ENCODE measurements at regions not wholly inside any gene's neighbourhood (a gene's known extent, or its start where the extent isn't known, plus 50 kb on each side); places are given as distances from the start of the nearest gene placed in this dataset.

GRCh38 chr4:160652790-160653189 is 1511.0 kb downstream of the FSTL5 start:
- Histone ChIP-seq H3K36me3 (no peaks in the 10 kb centered on the region), H3K27me3 (no peaks in the 10 kb centered on the region), H3K4me3 (no peak overlapping the region), H3K9me3 (no peaks in the 10 kb centered on the region), H3K27ac (no peak overlapping the region), H3K4me1 (no peaks in the 10 kb centered on the region)
- no peak for DNase-seq
- TF ChIP-seq EP300 (IDR thresholded peaks at IDR 0.05) = no peak
- no peak for TF ChIP-seq POLR2AphosphoS5 (IDR thresholded peaks at IDR 0.05)
- TF ChIP-seq POLR2A (IDR thresholded peaks at IDR 0.05) = no peak
- TF ChIP-seq, protein P1, sequence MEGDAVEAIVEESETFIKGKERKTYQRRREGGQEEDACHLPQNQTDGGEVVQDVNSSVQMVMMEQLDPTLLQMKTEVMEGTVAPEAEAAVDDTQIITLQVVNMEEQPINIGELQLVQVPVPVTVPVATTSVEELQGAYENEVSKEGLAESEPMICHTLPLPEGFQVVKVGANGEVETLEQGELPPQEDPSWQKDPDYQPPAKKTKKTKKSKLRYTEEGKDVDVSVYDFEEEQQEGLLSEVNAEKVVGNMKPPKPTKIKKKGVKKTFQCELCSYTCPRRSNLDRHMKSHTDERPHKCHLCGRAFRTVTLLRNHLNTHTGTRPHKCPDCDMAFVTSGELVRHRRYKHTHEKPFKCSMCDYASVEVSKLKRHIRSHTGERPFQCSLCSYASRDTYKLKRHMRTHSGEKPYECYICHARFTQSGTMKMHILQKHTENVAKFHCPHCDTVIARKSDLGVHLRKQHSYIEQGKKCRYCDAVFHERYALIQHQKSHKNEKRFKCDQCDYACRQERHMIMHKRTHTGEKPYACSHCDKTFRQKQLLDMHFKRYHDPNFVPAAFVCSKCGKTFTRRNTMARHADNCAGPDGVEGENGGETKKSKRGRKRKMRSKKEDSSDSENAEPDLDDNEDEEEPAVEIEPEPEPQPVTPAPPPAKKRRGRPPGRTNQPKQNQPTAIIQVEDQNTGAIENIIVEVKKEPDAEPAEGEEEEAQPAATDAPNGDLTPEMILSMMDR (IDR thresholded peaks at IDR 0.05) = no peak
- intact Hi-C loops (cut with DNase I) = no loop called here
- WGBS, 2 donors = 89 to 90% methylated on average over 3 of the region's 3 CpGs

GRCh38 chr4:160675550-160675949 is 1488.2 kb downstream of the FSTL5 start:
- Histone ChIP-seq H3K27ac (no peak overlapping the region), H3K9me3 (peaks cover 0 to 3% (median 0%) of the 10 kb centered on the region in 4 donors), H3K27me3 (no peaks in the 10 kb centered on the region), H3K4me1 (no peaks in the 10 kb centered on the region), H3K36me3 (no peaks in the 10 kb centered on the region), H3K4me3 (no peak overlapping the region)
- intact Hi-C loops (cut with DNase I) = no loop called here
- no peak for DNase-seq
- TF ChIP-seq EP300 (IDR thresholded peaks at IDR 0.05) (no peak), POLR2A (IDR thresholded peaks at IDR 0.05) (no peak), POLR2AphosphoS5 (IDR thresholded peaks at IDR 0.05) (no peak)
- TF ChIP-seq, protein P1 (IDR thresholded peaks at IDR 0.05) = no peak
- WGBS, 2 donors = 94 to 96% methylated on average over 2 of the region's 2 CpGs

DNA sequence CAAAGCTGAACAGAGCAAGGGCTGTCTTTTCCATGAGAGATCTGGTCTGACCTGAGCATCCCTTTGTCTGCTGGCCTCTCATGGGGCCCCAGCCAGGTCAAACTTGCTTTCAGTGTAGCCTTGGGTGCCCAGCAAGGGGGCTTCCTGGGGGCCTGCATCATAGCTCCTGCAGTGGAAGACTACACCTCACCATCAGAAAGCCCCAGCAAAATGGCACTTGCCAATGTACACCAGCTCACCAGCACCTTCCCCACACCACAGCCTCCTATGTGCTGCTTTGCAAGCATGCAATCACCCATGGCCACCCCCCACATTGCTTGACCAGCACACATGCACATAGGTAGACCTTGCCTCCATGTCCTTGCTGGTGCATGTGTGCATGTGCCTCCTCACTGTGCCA is 1478.1 kb downstream of the FSTL5 start:
- H3K9me3 ChIP-seq = no peaks in the 10 kb centered on the region
- TF ChIP-seq, protein P1 (IDR thresholded peaks at IDR 0.05) = no peak
- TF ChIP-seq POLR2A (IDR thresholded peaks at IDR 0.05) (no peak), POLR2AphosphoS5 (IDR thresholded peaks at IDR 0.05) (no peak), EP300 (IDR thresholded peaks at IDR 0.05) (no peak)
- H3K36me3 ChIP-seq = no peaks in the 10 kb centered on the region
- intact Hi-C loops (cut with DNase I) = no loop called here
- DNase-seq = no peak
- no peaks in the 10 kb centered on the region for H3K27me3 ChIP-seq
- no peaks in the 10 kb centered on the region for H3K4me1 ChIP-seq
- no peak overlapping the region for H3K27ac ChIP-seq
- H3K4me3 ChIP-seq = no peak overlapping the region

GRCh38 chr4:160701671-160702070 is 1462.1 kb downstream of the FSTL5 start:
- H3K4me1 ChIP-seq = no peaks in the 10 kb centered on the region

GRCh38 chr4:160709026-160709425 is 1454.8 kb downstream of the FSTL5 start:
- intact Hi-C loops (cut with DNase I) = no loop called here
- Histone ChIP-seq H3K36me3 (no peaks in the 10 kb centered on the region), H3K4me1 (no peaks in the 10 kb centered on the region), H3K4me3 (no peak overlapping the region), H3K27me3 (no peaks in the 10 kb centered on the region), H3K27ac (no peak overlapping the region), H3K9me3 (no peaks in the 10 kb centered on the region)
- no peak for DNase-seq
- 80% methylated on average over 2 of the region's 2 CpGs for WGBS, 2 donors
- TF ChIP-seq POLR2A (IDR thresholded peaks at IDR 0.05) = no peak
- TF ChIP-seq, protein P1 (IDR thresholded peaks at IDR 0.05) = no peak
- no peak for TF ChIP-seq POLR2AphosphoS5 (IDR thresholded peaks at IDR 0.05)
- no peak for TF ChIP-seq EP300 (IDR thresholded peaks at IDR 0.05)

More at GRCh38 chr4:160701671-160702070, 1462.1 kb downstream of the FSTL5 start:
- no peak for DNase-seq
- 61 to 76% methylated on average over 4 of the region's 4 CpGs for WGBS, 2 donors
- H3K27ac ChIP-seq = no peak overlapping the region
- no peak overlapping the region for H3K4me3 ChIP-seq
- intact Hi-C loops (cut with DNase I) = no loop called here
- no peaks in the 10 kb centered on the region for H3K27me3 ChIP-seq
- TF ChIP-seq POLR2AphosphoS5 (IDR thresholded peaks at IDR 0.05) (no peak), EP300 (IDR thresholded peaks at IDR 0.05) (no peak), POLR2A (IDR thresholded peaks at IDR 0.05) (no peak)
- TF ChIP-seq, protein P1 (IDR thresholded peaks at IDR 0.05) = no peak
- no peaks in the 10 kb centered on the region for H3K36me3 ChIP-seq
- H3K9me3 ChIP-seq = no peaks in the 10 kb centered on the region

Measured in sigmoid colon (tissue), 6 donors.